ENCODE measurements at regions not wholly inside any gene's neighbourhood (a gene's known extent, or its start where the extent isn't known, plus 50 kb on each side); places are given as distances from the start of the nearest gene placed in this dataset.

DNA sequence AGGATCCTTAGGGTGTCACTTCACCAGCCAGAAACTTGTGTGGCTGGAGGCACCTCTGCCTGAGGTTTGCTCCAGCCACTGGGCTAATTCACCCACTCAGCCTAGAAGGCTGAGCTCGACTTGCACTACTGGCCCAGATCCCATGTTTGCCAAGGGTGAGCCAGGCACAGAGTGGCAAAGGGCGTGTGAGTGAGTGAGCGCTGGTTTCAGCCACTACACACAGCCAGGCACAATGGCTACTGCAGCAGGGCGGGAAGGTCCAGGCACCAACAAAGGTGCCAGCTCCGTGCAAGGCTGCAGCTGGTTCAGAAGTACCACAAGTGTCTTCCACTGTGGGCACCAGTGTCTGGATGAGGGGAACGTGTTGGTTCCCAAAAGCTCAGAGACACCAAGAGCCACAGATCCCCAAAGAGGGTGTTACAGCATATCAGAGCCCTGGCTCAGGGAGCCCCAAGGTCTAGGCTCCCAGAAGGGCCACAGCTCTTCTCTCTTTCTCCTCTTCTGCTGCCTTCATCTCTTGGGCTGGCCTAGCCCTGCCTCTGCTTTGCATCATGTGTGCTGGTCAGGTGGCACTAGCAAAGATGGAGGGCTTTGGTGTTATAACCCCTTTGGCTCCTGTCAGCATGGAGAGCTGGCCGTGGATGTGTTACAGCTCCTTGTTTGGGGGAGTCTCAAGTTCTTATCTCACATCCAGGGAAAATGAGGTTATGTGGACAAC lies 736.3 kb upstream of the KLHL1 start:
- TF ChIP-seq CREB5 (CRISPR knock-in tag; IDR thresholded peaks at IDR 0.05; ENCODE audit: low read depth) (no peak), ZNF8 (CRISPR knock-in tag; IDR thresholded peaks at IDR 0.05) (no peak), ZFP30 (CRISPR knock-in tag; IDR thresholded peaks at IDR 0.05) (no peak), CSDC2 (CRISPR knock-in tag; IDR thresholded peaks at IDR 0.05) (no peak)
- no peak for ATAC-seq

- TF ChIP-seq ZFP3 (CRISPR knock-in tag; IDR thresholded peaks at IDR 0.05) (no peak), TOX (CRISPR knock-in tag; IDR thresholded peaks at IDR 0.05; ENCODE audit: borderline replicate concordance) (no peak), PPARA (CRISPR knock-in tag; IDR thresholded peaks at IDR 0.05; ENCODE audit: borderline replicate concordance) (no peak), ARNTL (CRISPR knock-in tag; IDR thresholded peaks at IDR 0.05; ENCODE audit: borderline replicate concordance, low read depth) (no peak), TCF4 (CRISPR knock-in tag; IDR thresholded peaks at IDR 0.05; ENCODE audit: borderline replicate concordance) (no peak), ESRRG (CRISPR knock-in tag; IDR thresholded peaks at IDR 0.05) (no peak), CSDC2 (CRISPR knock-in tag; IDR thresholded peaks at IDR 0.05) (no peak), RARB (CRISPR knock-in tag; IDR thresholded peaks at IDR 0.05) (no peak), ZNF8 (CRISPR knock-in tag; IDR thresholded peaks at IDR 0.05) (no peak), ZNF565 (CRISPR knock-in tag; conservative IDR thresholded peaks at IDR 0.05; ENCODE audit: low read depth) (no peak), ISL1 (CRISPR knock-in tag; IDR thresholded peaks at IDR 0.05) (no peak), OSR1 (CRISPR knock-in tag; IDR thresholded peaks at IDR 0.05) (no peak), GLIS3 (CRISPR knock-in tag; IDR thresholded peaks at IDR 0.05) (no peak), ZC3H10 (CRISPR knock-in tag; IDR thresholded peaks at IDR 0.05) (no peak)
- TF ChIP-seq, protein P1, sequence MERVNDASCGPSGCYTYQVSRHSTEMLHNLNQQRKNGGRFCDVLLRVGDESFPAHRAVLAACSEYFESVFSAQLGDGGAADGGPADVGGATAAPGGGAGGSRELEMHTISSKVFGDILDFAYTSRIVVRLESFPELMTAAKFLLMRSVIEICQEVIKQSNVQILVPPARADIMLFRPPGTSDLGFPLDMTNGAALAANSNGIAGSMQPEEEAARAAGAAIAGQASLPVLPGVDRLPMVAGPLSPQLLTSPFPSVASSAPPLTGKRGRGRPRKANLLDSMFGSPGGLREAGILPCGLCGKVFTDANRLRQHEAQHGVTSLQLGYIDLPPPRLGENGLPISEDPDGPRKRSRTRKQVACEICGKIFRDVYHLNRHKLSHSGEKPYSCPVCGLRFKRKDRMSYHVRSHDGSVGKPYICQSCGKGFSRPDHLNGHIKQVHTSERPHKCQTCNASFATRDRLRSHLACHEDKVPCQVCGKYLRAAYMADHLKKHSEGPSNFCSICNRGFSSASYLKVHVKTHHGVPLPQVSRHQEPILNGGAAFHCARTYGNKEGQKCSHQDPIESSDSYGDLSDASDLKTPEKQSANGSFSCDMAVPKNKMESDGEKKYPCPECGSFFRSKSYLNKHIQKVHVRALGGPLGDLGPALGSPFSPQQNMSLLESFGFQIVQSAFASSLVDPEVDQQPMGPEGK (CRISPR knock-in tag; IDR thresholded peaks at IDR 0.05; ENCODE audit: borderline replicate concordance) = no peak
- ATAC-seq = no peak
These were observed 733.9 kb upstream of the KLHL1 start for GRCh38 chr13:70842062-70842644.

GRCh38 chr13:70841240-70842061 lies 733.2 kb upstream of the KLHL1 start:
- no peak for ATAC-seq
- TF ChIP-seq ZC3H10 (CRISPR knock-in tag; IDR thresholded peaks at IDR 0.05) = no peak
- TF ChIP-seq, protein P2, sequence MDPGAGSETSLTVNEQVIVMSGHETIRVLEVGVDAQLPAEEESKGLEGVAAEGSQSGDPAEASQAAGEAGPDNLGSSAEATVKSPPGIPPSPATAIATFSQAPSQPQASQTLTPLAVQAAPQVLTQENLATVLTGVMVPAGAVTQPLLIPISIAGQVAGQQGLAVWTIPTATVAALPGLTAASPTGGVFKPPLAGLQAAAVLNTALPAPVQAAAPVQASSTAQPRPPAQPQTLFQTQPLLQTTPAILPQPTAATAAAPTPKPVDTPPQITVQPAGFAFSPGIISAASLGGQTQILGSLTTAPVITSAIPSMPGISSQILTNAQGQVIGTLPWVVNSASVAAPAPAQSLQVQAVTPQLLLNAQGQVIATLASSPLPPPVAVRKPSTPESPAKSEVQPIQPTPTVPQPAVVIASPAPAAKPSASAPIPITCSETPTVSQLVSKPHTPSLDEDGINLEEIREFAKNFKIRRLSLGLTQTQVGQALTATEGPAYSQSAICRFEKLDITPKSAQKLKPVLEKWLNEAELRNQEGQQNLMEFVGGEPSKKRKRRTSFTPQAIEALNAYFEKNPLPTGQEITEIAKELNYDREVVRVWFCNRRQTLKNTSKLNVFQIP (CRISPR knock-in tag; IDR thresholded peaks at IDR 0.05; ENCODE audit: borderline replicate concordance, low read depth) = no peak
- TF ChIP-seq TSHZ2 (CRISPR knock-in tag; IDR thresholded peaks at IDR 0.05) = no peak
- TF ChIP-seq ZNF8 (CRISPR knock-in tag; IDR thresholded peaks at IDR 0.05) = no peak
- TF ChIP-seq SNAI2 (CRISPR knock-in tag; IDR thresholded peaks at IDR 0.05) = no peak
- TF ChIP-seq CSDC2 (CRISPR knock-in tag; IDR thresholded peaks at IDR 0.05) = no peak
- TF ChIP-seq GLIS3 (CRISPR knock-in tag; IDR thresholded peaks at IDR 0.05) = no peak
- no peak for TF ChIP-seq ARNTL (CRISPR knock-in tag; IDR thresholded peaks at IDR 0.05; ENCODE audit: borderline replicate concordance, low read depth)
- no peak for TF ChIP-seq ZNF70 (CRISPR knock-in tag; IDR thresholded peaks at IDR 0.05)
- no peak for TF ChIP-seq ZFP30 (CRISPR knock-in tag; IDR thresholded peaks at IDR 0.05)
- TF ChIP-seq OSR1 (CRISPR knock-in tag; IDR thresholded peaks at IDR 0.05) = no peak
- no peak for TF ChIP-seq CREB5 (CRISPR knock-in tag; IDR thresholded peaks at IDR 0.05; ENCODE audit: low read depth)
- TF ChIP-seq, protein P1 (CRISPR knock-in tag; IDR thresholded peaks at IDR 0.05; ENCODE audit: borderline replicate concordance) = no peak
- TF ChIP-seq TCF4 (CRISPR knock-in tag; IDR thresholded peaks at IDR 0.05; ENCODE audit: borderline replicate concordance) = no peak
- TF ChIP-seq ISL1 (CRISPR knock-in tag; IDR thresholded peaks at IDR 0.05) = no peak
- no peak for TF ChIP-seq ZNF565 (CRISPR knock-in tag; conservative IDR thresholded peaks at IDR 0.05; ENCODE audit: low read depth)
- TF ChIP-seq PPARA (CRISPR knock-in tag; IDR thresholded peaks at IDR 0.05; ENCODE audit: borderline replicate concordance) = no peak
- no peak for TF ChIP-seq ZFP3 (CRISPR knock-in tag; IDR thresholded peaks at IDR 0.05)

All from SK-N-SH treated with all-trans-retinoic acid at 6 μM for 48 hours (cell line).